Tibial nerve (tissue), 3 donors: ENCODE measurements at regions not wholly inside any gene's neighbourhood (a gene's known extent, or its start where the extent isn't known, plus 50 kb on each side); places are given as distances from the start of the nearest gene placed in this dataset.

Source experiments
- POLR2A ChIP-seq, 2 donors: fragments of 450-650 bp; IDR thresholded peaks; one replicate each; pipeline ENCODE4 v1.6.1; 2017; ENCODE audit warnings: antibody characterized with exemption in 2 of 2, mild to moderate bottlenecking in 2 of 2, moderate library complexity in 2 of 2
- TF ChIP-seq, protein P1 (sequence below), 5 experiments: fragments of 200-600 bp in 3 of 5; fragments of 450-650 bp in 2 of 5; sonication (generic) in 3 of 5; IDR thresholded peaks; one replicate each; pipeline ENCODE4 v1.5.1; 2016 to 2019; ENCODE audit warnings: antibody characterized with exemption in 5 of 5, mild to moderate bottlenecking in 3 of 5, moderate library complexity in 2 of 5

DNA sequence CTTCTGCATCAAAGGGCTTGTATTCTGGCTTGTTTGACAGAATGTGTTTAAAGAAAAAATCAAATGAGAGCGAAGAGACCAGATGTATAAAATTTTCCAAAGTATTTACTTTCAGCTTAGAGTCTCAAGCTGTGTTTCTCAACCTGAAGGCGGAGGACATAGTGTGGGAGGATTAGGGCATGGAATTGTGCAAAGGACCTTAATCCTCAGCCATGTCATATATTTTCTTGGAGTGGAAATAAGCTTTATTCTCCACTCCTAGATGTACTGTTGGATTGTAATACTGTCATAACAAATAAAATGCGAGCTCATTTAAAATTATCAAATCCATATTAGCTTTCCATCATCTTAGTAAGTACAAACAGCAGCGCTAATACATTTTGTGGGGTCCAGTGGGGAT, 154.0 kb downstream of the PAH start:
- TF ChIP-seq, protein P1, sequence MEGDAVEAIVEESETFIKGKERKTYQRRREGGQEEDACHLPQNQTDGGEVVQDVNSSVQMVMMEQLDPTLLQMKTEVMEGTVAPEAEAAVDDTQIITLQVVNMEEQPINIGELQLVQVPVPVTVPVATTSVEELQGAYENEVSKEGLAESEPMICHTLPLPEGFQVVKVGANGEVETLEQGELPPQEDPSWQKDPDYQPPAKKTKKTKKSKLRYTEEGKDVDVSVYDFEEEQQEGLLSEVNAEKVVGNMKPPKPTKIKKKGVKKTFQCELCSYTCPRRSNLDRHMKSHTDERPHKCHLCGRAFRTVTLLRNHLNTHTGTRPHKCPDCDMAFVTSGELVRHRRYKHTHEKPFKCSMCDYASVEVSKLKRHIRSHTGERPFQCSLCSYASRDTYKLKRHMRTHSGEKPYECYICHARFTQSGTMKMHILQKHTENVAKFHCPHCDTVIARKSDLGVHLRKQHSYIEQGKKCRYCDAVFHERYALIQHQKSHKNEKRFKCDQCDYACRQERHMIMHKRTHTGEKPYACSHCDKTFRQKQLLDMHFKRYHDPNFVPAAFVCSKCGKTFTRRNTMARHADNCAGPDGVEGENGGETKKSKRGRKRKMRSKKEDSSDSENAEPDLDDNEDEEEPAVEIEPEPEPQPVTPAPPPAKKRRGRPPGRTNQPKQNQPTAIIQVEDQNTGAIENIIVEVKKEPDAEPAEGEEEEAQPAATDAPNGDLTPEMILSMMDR (IDR thresholded peaks at IDR 0.05), result no peak
- no peak for TF ChIP-seq POLR2A (IDR thresholded peaks at IDR 0.05)
